ENCODE measurements at regions not wholly inside any gene's neighbourhood (a gene's known extent, or its start where the extent isn't known, plus 50 kb on each side); places are given as distances from the start of the nearest gene placed in this dataset.

- DNase-seq (no peak), ATAC-seq (no peak)
- Histone ChIP-seq H3K4me3 (no peak overlapping the region), H3K4me1 (ENCODE audit: low read depth) (no peaks in the 10 kb centered on the region), H3K9me3 (no peaks in the 10 kb centered on the region), H3K36me3 (ENCODE audit: low read depth) (no peaks in the 10 kb centered on the region)
- TF ChIP-seq, protein P1, sequence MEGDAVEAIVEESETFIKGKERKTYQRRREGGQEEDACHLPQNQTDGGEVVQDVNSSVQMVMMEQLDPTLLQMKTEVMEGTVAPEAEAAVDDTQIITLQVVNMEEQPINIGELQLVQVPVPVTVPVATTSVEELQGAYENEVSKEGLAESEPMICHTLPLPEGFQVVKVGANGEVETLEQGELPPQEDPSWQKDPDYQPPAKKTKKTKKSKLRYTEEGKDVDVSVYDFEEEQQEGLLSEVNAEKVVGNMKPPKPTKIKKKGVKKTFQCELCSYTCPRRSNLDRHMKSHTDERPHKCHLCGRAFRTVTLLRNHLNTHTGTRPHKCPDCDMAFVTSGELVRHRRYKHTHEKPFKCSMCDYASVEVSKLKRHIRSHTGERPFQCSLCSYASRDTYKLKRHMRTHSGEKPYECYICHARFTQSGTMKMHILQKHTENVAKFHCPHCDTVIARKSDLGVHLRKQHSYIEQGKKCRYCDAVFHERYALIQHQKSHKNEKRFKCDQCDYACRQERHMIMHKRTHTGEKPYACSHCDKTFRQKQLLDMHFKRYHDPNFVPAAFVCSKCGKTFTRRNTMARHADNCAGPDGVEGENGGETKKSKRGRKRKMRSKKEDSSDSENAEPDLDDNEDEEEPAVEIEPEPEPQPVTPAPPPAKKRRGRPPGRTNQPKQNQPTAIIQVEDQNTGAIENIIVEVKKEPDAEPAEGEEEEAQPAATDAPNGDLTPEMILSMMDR (IDR thresholded peaks at IDR 0.05) = no peak
- intact Hi-C loops (cut with DNase I, micrococcal nuclease) = no loop called here
Measured at GRCh38 chr4:126733301-126733700, 899.5 kb upstream of the INTU start.

- Histone ChIP-seq H3K9me3 (no peaks in the 10 kb centered on the region), H3K4me1 (ENCODE audit: low read depth) (no peaks in the 10 kb centered on the region), H3K4me3 (no peak overlapping the region), H3K36me3 (ENCODE audit: low read depth) (no peaks in the 10 kb centered on the region)
- intact Hi-C loops (cut with DNase I, micrococcal nuclease) = no loop called here
- DNase-seq (no peak), ATAC-seq (no peak)
- TF ChIP-seq, protein P1 (IDR thresholded peaks at IDR 0.05) = no peak
Measured at GRCh38 chr4:126734465-126734864, 898.3 kb upstream of the INTU start.

GRCh38 chr4:126735294-126736132, 897.2 kb upstream of the INTU start:
- H3K4me3 ChIP-seq = no peak overlapping the region
- no peak for ATAC-seq
- DNase-seq = no peak
- TF ChIP-seq, protein P1 (IDR thresholded peaks at IDR 0.05) = no peak
- no peaks in the 10 kb centered on the region for H3K4me1 ChIP-seq (ENCODE audit: low read depth)
- no peaks in the 10 kb centered on the region for H3K36me3 ChIP-seq (ENCODE audit: low read depth)
- intact Hi-C loops (cut with DNase I, micrococcal nuclease) = no loop called here
- H3K9me3 ChIP-seq = no peaks in the 10 kb centered on the region

GRCh38 chr4:126736133-126736518, 896.6 kb upstream of the INTU start:
- no peaks in the 10 kb centered on the region for H3K36me3 ChIP-seq (ENCODE audit: low read depth)
- H3K4me3 ChIP-seq = no peak overlapping the region
- intact Hi-C loops (cut with DNase I, micrococcal nuclease) = no loop called here
- no peak for ATAC-seq
- no peak for DNase-seq
- TF ChIP-seq, protein P1 (IDR thresholded peaks at IDR 0.05) = no peak
- H3K4me1 ChIP-seq (ENCODE audit: low read depth) = no peaks in the 10 kb centered on the region
- H3K9me3 ChIP-seq = no peaks in the 10 kb centered on the region

DNA sequence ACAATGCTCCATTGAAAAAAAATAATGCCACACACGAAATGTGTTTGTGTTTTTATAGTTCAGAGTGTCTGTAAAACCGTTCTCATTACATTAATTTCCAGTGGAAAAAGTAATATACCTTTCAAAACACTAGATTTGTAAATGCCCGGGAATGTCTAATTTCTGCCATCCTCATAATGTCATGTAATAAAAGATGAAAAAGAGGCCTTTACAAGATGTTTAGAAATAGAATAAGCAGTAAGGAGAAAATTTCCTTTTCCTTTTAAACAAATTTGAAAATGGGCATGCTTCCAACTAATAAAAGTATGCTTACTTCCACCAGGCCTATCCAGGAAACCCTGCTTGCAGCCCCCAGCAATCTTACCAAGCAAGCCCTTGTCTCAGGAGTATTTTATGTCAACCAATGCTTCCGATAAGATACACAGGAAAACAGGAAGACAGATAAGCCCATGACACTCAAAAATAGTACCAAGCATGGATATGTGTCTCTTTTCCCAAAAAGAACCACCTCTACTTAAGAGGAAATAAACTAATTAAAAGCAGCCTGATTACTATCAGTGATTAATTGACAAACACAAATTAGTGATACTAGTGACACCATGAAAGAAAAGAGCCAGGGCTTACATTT, 894.7 kb upstream of the INTU start:
- TF ChIP-seq, protein P1 (IDR thresholded peaks at IDR 0.05) = no peak
- Histone ChIP-seq H3K9me3 (no peaks in the 10 kb centered on the region), H3K36me3 (ENCODE audit: low read depth) (no peaks in the 10 kb centered on the region), H3K4me1 (ENCODE audit: low read depth) (no peaks in the 10 kb centered on the region), H3K4me3 (no peak overlapping the region)
- intact Hi-C loops (cut with DNase I, micrococcal nuclease) = no loop called here
- DNase-seq (no peak), ATAC-seq (no peak)
